OCI-LY3 (cell line): ENCODE measurements at regions not wholly inside any gene's neighbourhood (a gene's known extent, or its start where the extent isn't known, plus 50 kb on each side); places are given as distances from the start of the nearest gene placed in this dataset.
A peak's percentile ranks its signal among the peaks of the same experiment; 100 is the strongest.

Experiments used
- H2AFZ ChIP-seq: fragments of 200-600, 300-600 bp; shearing (Covaris generic); 2 replicates; pipeline ENCODE4 v1.6.0; 2014; ENCODE audit warnings: antibody characterized with exemption, low read depth, low read length
- H3K27ac ChIP-seq: fragments of 200-600, 300-600 bp; sonication (generic); 2 replicates; pipeline ENCODE4 v1.5.1; 2014; ENCODE audit warnings: mild to moderate bottlenecking, low read length, moderate library complexity, mixed read lengths
- H3K27me3 ChIP-seq: fragments of 200-600, 300-600 bp; sonication (generic); 2 replicates; pipeline ENCODE4 v1.6.1; 2014; ENCODE audit warnings: low read depth, low read length, mixed read lengths
- H3K36me3 ChIP-seq: fragments of 200-600, 300-600 bp; sonication (generic); replicated peaks from 2 replicates; pipeline ENCODE3; 2014; ENCODE audit warnings: low read depth, low read length, mixed read lengths
- H3K4me1 ChIP-seq: fragments of 300-600, 200-600 bp; sonication (generic); 2 replicates; pipeline ENCODE4 v1.6.1; 2014; ENCODE audit warnings: low read length, mixed read lengths
- H3K4me2 ChIP-seq: fragments of 200-600, 300-600 bp; sonication (generic); 2 replicates; pipeline ENCODE4 v1.6.1; 2014; ENCODE audit warnings: low read length, mixed read lengths
- H3K4me3 ChIP-seq: fragments of 300-600, 200-600 bp; sonication (generic); 2 replicates; pipeline ENCODE4 v1.5.1; 2014; ENCODE audit warnings: antibody characterized with exemption, mild to moderate bottlenecking, low read length, moderate library complexity
- H3K79me2 ChIP-seq: fragments of 300-600, 200-600 bp; shearing (Covaris generic); 2 replicates; pipeline ENCODE4 v1.6.1; 2014; ENCODE audit warnings: mild to moderate bottlenecking, low read length, mixed read lengths
- H3K9ac ChIP-seq: fragments of 300-600, 200-600 bp; shearing (Covaris generic); 2 replicates; pipeline ENCODE4 v1.6.0; 2014; ENCODE audit warnings: mild to moderate bottlenecking, low read length, moderate library complexity
- H3K9me3 ChIP-seq: fragments of 200-600, 300-600 bp; shearing (Covaris generic); 2 replicates; pipeline ENCODE4 v1.6.1; 2014; ENCODE audit warnings: low read length, mixed read lengths; ENCODE audit not compliant: insufficient read depth
- H4K20me1 ChIP-seq: fragments of 200-600, 300-600 bp; sonication (generic); 2 replicates; pipeline ENCODE4 v1.6.1; 2016; ENCODE audit warnings: low read length, mixed read lengths; ENCODE audit not compliant: insufficient read depth
- CTCF ChIP-seq: fragments of 200-600, 300-600 bp; sonication (generic); IDR thresholded peaks from 2 replicates; pipeline ENCODE4 v1.5.1; 2014; ENCODE audit warnings: antibody characterized with exemption, low read length, low read depth
- EZH2phosphoT487 ChIP-seq: fragments of 200-600 bp; shearing (Covaris generic); IDR thresholded peaks from 2 replicates; pipeline ENCODE4 v1.6.1; 2018; ENCODE audit warnings: antibody characterized with exemption, mixed run types, low read depth

GRCh38 chr4:19005211-19005610 lies 983.7 kb upstream of the LCORL start:
- Histone ChIP-seq H3K9ac (no peak overlapping the region), H3K9me3 (no peaks in the 10 kb centered on the region), H2AFZ (no peak overlapping the region), H3K4me2 (no peak overlapping the region), H4K20me1 (no peaks in the 10 kb centered on the region), H3K79me2 (no peaks in the 10 kb centered on the region), H3K27ac (no peak overlapping the region), H3K4me1 (no peaks in the 10 kb centered on the region), H3K27me3 (no peaks in the 10 kb centered on the region), H3K4me3 (no peak overlapping the region), H3K36me3 (no peaks in the 10 kb centered on the region)
- TF ChIP-seq EZH2phosphoT487 = no peak
- no peak for TF ChIP-seq CTCF

- Histone ChIP-seq H3K4me3 (no peak overlapping the region), H4K20me1 (no peaks in the 10 kb centered on the region), H3K79me2 (no peaks in the 10 kb centered on the region), H3K4me2 (no peak overlapping the region), H3K27me3 (no peaks in the 10 kb centered on the region), H3K9me3 (no peaks in the 10 kb centered on the region), H3K9ac (no peak overlapping the region), H3K36me3 (no peaks in the 10 kb centered on the region), H2AFZ (no peak overlapping the region), H3K4me1 (no peaks in the 10 kb centered on the region), H3K27ac (no peak overlapping the region)
- no peak for TF ChIP-seq EZH2phosphoT487
- TF ChIP-seq CTCF = no peak
Observed at GRCh38 chr4:19002170-19002569, 980.6 kb upstream of the LCORL start.

- Histone ChIP-seq H2AFZ (no peak overlapping the region), H3K9me3 (no peaks in the 10 kb centered on the region), H3K4me3 (no peak overlapping the region), H3K27me3 (no peaks in the 10 kb centered on the region), H3K4me1 (no peaks in the 10 kb centered on the region), H4K20me1 (no peaks in the 10 kb centered on the region), H3K9ac (no peak overlapping the region), H3K36me3 (no peaks in the 10 kb centered on the region), H3K27ac (no peak overlapping the region), H3K79me2 (no peaks in the 10 kb centered on the region), H3K4me2 (no peak overlapping the region)
- TF ChIP-seq CTCF = no peak
Observed at GRCh38 chr4:18999595-18999994, 978.0 kb upstream of the LCORL start.

GRCh38 chr4:18981234-18981615 lies 959.7 kb upstream of the LCORL start:
- no peak overlapping the region for H2AFZ ChIP-seq
- H4K20me1 ChIP-seq = no peaks in the 10 kb centered on the region
- no peak for TF ChIP-seq CTCF
- no peak for TF ChIP-seq EZH2phosphoT487
- peak overlapping the region; percentile 42; the same call in 1 of the 2 replicates for H3K4me2 ChIP-seq
- no peaks in the 10 kb centered on the region for H3K27me3 ChIP-seq
- no peaks in the 10 kb centered on the region for H3K36me3 ChIP-seq
- no peak overlapping the region for H3K9ac ChIP-seq
- peaks cover 44% of the 10 kb centered on the region for H3K4me1 ChIP-seq
- no peak overlapping the region for H3K4me3 ChIP-seq
- H3K79me2 ChIP-seq = no peaks in the 10 kb centered on the region
- no peaks in the 10 kb centered on the region for H3K9me3 ChIP-seq
- peak overlapping the region; percentile 55 for H3K27ac ChIP-seq
